ENCODE measurements at regions not wholly inside any gene's neighbourhood (a gene's known extent, or its start where the extent isn't known, plus 50 kb on each side); places are given as distances from the start of the nearest gene placed in this dataset.
A peak's percentile ranks its signal among the peaks of the same experiment; 100 is the strongest.
"Not testable (repeated sequence)": the region's sequence is repeated elsewhere in the genome, so short reads cannot be mapped to it uniquely, and the experiment has no call there.

GRCh38 chr2:35495182-35495581, 860.4 kb upstream of the CRIM1 start:
- Histone ChIP-seq H3K4me3 (ENCODE audit: low read depth, low read length, poor library complexity, severe bottlenecking) (no peak overlapping the region), H3K4me1 (ENCODE audit: insufficient read depth, low read length, poor library complexity, severe bottlenecking) (peaks cover 13% of the 10 kb centered on the region), H3K27ac (ENCODE audit: low read depth, low read length, poor library complexity, severe bottlenecking) (no peak overlapping the region), H3K9me3 (ENCODE audit: low read depth, low read length, poor library complexity, severe bottlenecking) (no peaks in the 10 kb centered on the region), H3K36me3 (ENCODE audit: insufficient read depth, low read length, poor library complexity, severe bottlenecking) (no peaks in the 10 kb centered on the region), H3K27me3 (replicated peaks; ENCODE audit: insufficient read depth, low read depth, low read length, poor library complexity) (no peaks in the 10 kb centered on the region)
- ChIA-PET CTCF (no interaction called here), POLR2A (ENCODE audit: low non-redundant PET) (no interaction called here)
- no TSS peak for BruUV-seq (replicated peaks)
- DNase-seq (ENCODE audit: low spot score): no peak
- no peak for TF ChIP-seq EZH2 (IDR thresholded peaks at IDR 0.05; ENCODE audit: borderline replicate concordance, low read depth, low read length, poor library complexity, severe bottlenecking)
- TF ChIP-seq CTCF (conservative IDR thresholded peaks at IDR 0.05; ENCODE audit: low read depth, low read length): no peak
- intact Hi-C loops (cut with micrococcal nuclease; ENCODE audit: unreplicated experiment): no loop called here

GRCh38 chr2:35478121-35478520, 877.5 kb upstream of the CRIM1 start:
- intact Hi-C loops (cut with micrococcal nuclease; ENCODE audit: unreplicated experiment); POLR2A ChIA-PET (ENCODE audit: low non-redundant PET); H3K4me1 ChIP-seq (ENCODE audit: insufficient read depth, low read length, poor library complexity, severe bottlenecking); BruUV-seq (replicated peaks); DNase-seq (ENCODE audit: low spot score); H3K27ac ChIP-seq (ENCODE audit: low read depth, low read length, poor library complexity, severe bottlenecking); H3K36me3 ChIP-seq (ENCODE audit: insufficient read depth, low read length, poor library complexity, severe bottlenecking); H3K9me3 ChIP-seq (ENCODE audit: low read depth, low read length, poor library complexity, severe bottlenecking); CTCF ChIA-PET; H3K27me3 ChIP-seq (replicated peaks; ENCODE audit: insufficient read depth, low read depth, low read length, poor library complexity); H3K4me3 ChIP-seq (ENCODE audit: low read depth, low read length, poor library complexity, severe bottlenecking): not testable (repeated sequence)

- H3K4me1 ChIP-seq (ENCODE audit: insufficient read depth, low read length, poor library complexity, severe bottlenecking): peaks cover 8% of the 10 kb centered on the region
- BruUV-seq (replicated peaks): no TSS peak
- H3K9me3 ChIP-seq (ENCODE audit: low read depth, low read length, poor library complexity, severe bottlenecking): no peaks in the 10 kb centered on the region
- intact Hi-C loops (cut with micrococcal nuclease; ENCODE audit: unreplicated experiment): no loop called here
- no peak for TF ChIP-seq CTCF (conservative IDR thresholded peaks at IDR 0.05; ENCODE audit: low read depth, low read length)
- TF ChIP-seq EZH2 (IDR thresholded peaks at IDR 0.05; ENCODE audit: borderline replicate concordance, low read depth, low read length, poor library complexity, severe bottlenecking): no peak
- H3K36me3 ChIP-seq (ENCODE audit: insufficient read depth, low read length, poor library complexity, severe bottlenecking): no peaks in the 10 kb centered on the region
- no peak overlapping the region for H3K27ac ChIP-seq (ENCODE audit: low read depth, low read length, poor library complexity, severe bottlenecking)
- no peak overlapping the region for H3K4me3 ChIP-seq (ENCODE audit: low read depth, low read length, poor library complexity, severe bottlenecking)
- CTCF ChIA-PET: no interaction called here
- H3K27me3 ChIP-seq (replicated peaks; ENCODE audit: insufficient read depth, low read depth, low read length, poor library complexity): no peaks in the 10 kb centered on the region
- peak; percentile 74 for DNase-seq (ENCODE audit: low spot score)
- POLR2A ChIA-PET (ENCODE audit: low non-redundant PET): no interaction called here
These were observed 887.3 kb upstream of the CRIM1 start for GRCh38 chr2:35468245-35468644.

- Histone ChIP-seq H3K4me1 (ENCODE audit: insufficient read depth, low read length, poor library complexity, severe bottlenecking) (peaks cover 8% of the 10 kb centered on the region), H3K27me3 (replicated peaks; ENCODE audit: insufficient read depth, low read depth, low read length, poor library complexity) (peaks cover 3% of the 10 kb centered on the region), H3K9me3 (ENCODE audit: low read depth, low read length, poor library complexity, severe bottlenecking) (no peaks in the 10 kb centered on the region), H3K27ac (ENCODE audit: low read depth, low read length, poor library complexity, severe bottlenecking) (no peak overlapping the region), H3K36me3 (ENCODE audit: insufficient read depth, low read length, poor library complexity, severe bottlenecking) (no peaks in the 10 kb centered on the region), H3K4me3 (ENCODE audit: low read depth, low read length, poor library complexity, severe bottlenecking) (no peak overlapping the region)
- no peak for TF ChIP-seq EZH2 (IDR thresholded peaks at IDR 0.05; ENCODE audit: borderline replicate concordance, low read depth, low read length, poor library complexity, severe bottlenecking)
- TF ChIP-seq CTCF (conservative IDR thresholded peaks at IDR 0.05; ENCODE audit: low read depth, low read length): no peak
- DNase-seq (ENCODE audit: low spot score): no peak
- no TSS peak for BruUV-seq (replicated peaks)
- CTCF ChIA-PET: no interaction called here
- intact Hi-C loops (cut with micrococcal nuclease; ENCODE audit: unreplicated experiment): no loop called here
- POLR2A ChIA-PET (ENCODE audit: low non-redundant PET): no interaction called here
These were observed 891.6 kb upstream of the CRIM1 start for GRCh38 chr2:35463805-35464596.
